SK-N-MC (cell line): ENCODE measurements at regions not wholly inside any gene's neighbourhood (a gene's known extent, or its start where the extent isn't known, plus 50 kb on each side); places are given as distances from the start of the nearest gene placed in this dataset.

ENCODE experiments used
- EZH2 ChIP-seq: fragments of 200-600 bp; sonication (generic); IDR thresholded peaks from one replicate; pipeline ENCODE4 v1.6.1; 2017; ENCODE audit warnings: antibody characterized with exemption
- POLR2AphosphoS5 ChIP-seq: IDR thresholded peaks from 2 replicates; pipeline ENCODE4 v1.6.1; 2012; ENCODE audit warnings: mild to moderate bottlenecking, low read depth, low read length, borderline replicate concordance

- no peak for TF ChIP-seq EZH2
- no peak for TF ChIP-seq POLR2AphosphoS5
Measured at GRCh38 chr5:120037451-120037850, 408.1 kb downstream of the FAM170A start.
